Right renal cortex interstitium (tissue), 3 donors: ENCODE measurements at regions not wholly inside any gene's neighbourhood (a gene's known extent, or its start where the extent isn't known, plus 50 kb on each side); places are given as distances from the start of the nearest gene placed in this dataset.

Experiments used
- DNase-seq, 3 donors: peaks; one replicate each; pipeline ENCODE4 v3.0.0-alpha.2; 2013; ENCODE audit warnings: low read depth in 3 of 3, low spot score in 2 of 3

DNA sequence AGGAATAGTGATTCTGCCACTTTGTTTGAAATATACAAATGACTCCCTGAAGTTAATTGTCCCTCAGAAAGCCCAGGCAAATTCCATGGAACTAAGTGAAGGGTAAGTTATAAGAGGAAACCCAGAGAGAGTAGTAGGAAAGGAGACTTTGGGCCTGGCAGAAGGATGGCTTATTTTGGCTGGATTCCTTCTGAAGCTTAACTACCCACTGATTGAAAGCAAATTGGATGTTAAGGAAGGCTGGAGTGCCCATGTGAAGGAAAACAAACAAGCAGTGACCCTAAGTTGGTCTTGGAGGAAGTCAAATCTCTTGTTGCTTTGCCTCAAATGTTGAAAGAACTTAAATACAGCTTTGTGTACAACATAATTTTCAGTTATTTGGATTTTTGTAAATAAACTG lies 1106.4 kb upstream of the ZEB2 start:
- DNase-seq, result no peak

DNA sequence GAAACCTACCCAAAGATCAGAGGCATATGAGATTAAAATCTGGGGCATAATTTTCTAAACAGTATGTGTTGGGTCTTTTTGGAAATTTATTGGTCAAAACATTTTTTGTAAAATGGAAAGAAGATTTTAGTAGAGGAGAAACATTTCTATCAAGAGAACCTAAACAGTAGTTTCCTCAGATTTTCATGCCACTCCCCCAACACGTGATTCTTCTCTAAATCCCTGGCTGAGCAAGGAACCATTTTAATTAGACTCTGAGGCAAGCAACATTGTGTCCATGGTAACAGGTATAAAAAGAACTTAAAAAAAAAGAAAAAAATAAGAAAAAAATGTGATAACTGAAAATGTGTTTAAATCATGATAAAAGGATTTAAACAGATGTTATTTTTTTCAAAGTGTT lies 1105.2 kb upstream of the ZEB2 start:
- no peak for DNase-seq

DNA sequence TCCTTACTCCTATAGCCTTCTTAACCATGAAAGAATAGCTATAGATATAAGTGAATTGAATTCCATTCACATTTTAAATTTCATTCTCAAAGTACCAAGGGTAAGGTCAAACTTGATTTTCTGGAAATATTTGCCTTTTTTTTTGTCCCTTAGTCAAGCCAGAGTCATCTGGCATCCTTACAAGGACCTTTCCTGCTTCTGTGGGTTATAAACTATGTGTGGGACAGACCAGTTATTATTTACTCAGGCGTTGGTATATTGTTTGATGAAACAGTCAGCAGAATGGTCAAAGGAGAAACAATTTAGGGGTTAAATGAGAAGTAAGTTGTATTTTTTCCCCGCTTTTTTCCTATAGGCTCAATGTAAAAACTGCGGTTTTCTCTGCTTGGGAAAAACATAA lies 1103.2 kb upstream of the ZEB2 start:
- DNase-seq, result no peak

DNA sequence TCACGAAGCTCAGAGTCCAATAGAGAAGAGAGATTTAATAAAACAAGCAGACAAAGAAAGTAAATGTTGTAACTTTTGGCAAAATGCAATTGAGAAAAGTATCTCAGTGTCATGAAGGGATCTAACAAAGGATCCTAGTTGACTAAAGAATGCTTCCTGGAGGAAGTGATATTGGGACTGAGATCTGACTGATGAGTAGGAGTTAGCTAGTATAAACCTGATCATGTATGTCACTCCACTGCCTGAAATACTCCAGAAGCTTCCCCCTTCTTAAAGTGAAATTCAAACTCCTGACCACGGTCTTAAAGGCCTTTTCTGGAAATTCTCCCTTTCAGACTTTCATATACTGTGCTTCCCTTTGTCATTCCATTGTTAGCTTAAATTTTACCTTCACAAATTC lies 1102.4 kb upstream of the ZEB2 start:
- no peak for DNase-seq

DNA sequence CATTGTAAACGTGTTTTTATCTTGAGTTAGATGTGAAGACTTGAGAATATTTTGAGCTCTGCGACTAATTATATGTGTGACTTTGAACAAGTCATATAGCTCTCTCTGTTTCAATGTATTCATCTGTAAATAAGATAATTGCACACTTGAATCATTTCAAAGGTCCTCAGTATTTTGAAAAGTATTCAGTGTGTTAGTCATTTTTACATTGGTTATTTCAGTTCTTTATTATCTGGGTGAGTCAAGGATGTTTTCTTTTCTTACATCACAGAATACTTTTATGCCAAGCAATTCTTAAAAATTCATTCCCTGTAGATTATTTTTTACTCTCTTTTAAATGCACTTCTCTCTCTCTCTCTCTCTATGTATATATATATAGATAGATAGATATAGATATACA lies 1098.0 kb upstream of the ZEB2 start:
- no peak for DNase-seq

DNA sequence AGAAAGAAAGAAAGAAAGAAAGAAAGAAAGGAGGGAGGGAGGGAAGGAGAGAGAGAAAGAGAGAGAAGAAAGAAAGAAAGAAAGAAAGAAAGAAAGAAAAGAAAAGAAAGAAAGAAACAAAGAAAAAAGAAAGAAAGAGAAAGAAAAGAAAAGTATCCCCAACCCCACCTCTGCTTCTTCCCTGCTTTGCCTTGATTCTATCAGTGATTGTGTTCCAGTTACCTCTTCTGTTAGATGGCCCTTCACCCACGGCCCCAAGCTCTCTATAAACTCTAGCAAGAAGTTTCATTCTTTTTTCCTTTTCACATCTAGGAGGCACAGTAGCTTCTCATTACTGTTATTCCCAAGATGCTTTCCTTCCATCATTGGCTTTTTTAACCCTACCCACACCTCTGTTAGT lies 1097.5 kb upstream of the ZEB2 start:
- no peak for DNase-seq

DNA sequence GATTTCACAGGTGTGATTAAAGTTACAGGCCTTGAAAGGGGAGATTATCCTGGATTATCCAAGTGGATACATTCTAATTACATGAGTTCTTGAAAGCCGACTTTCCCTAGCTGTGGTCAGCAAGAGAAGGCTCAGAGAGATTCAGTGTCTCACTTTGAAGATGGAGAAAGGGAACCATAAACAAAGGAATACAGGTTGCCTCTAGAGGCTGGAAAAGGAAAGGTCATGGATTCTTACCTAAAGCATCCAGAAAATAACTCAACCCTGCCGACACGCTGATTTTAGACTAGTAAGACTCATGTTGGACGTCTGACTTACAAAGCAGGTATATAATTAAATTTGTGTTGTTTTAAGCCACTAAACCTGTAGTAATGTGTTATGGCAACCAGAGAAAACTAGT lies 1095.7 kb upstream of the ZEB2 start:
- DNase-seq, result no peak

DNA sequence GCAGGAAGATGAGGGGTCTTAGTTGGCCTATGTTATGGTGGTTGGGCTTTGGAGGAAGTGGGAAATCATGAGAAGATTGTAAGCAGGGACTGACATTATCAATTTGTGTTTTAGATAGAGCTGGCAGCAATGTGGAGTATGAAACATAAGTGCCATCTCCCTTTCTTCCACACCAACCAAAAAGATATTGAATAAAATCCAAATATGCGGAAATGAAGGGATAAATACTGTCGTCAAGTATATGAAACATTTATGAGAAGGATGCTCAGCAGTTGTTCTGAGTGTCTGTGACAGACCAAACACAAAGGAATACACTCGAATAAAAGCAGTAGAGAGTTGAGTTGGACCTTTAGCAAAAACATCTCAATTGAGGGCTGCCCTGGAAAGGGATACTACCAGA lies 1090.0 kb upstream of the ZEB2 start:
- no peak for DNase-seq

DNA sequence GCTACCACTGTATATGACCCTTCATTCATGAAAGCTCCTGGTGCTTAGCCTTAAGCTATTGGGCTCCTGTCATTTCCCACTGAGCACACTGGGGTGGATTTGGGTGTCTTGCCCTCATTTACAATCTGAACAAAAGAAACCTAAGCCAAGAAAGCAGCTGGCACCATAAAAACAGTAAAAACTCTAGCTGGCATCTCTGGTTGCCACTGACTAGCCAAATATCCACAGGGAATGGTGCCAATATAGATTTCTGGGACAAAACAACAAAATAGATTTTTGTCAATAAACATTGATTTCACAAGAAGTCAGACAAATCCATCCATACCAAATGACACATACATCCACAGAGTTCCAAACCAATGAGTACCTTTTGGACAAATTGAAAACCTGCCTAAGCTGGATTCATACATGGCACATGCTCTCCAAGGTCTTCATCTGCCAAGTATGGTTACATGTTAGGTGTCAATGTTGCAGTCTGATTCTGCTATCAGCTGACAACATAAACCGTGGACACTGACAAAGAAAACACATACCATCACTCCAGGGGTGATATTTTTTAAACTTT lies 1081.5 kb upstream of the ZEB2 start:
- no peak for DNase-seq

DNA sequence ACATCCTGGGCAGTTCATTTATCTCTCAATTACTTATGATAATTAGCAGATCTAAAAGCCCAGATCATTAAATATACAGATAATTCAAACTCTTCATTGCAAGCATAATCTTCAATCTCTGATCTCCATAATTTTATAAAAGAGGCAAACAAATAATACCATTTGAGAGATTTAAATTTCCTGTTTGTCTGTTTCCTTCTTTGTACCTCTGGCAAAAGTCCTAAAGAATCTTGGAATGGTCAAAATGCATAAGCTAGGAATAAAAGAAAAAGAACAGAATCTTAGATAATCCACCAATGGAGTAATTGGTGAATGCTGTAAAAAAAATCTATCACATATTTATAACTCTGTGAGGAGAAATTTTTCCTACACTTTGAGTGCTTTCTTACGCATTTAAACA lies 1080.9 kb upstream of the ZEB2 start:
- no peak for DNase-seq

GRCh38 chr2:145599756-145600155 lies 1079.8 kb upstream of the ZEB2 start:
- no peak for DNase-seq

DNA sequence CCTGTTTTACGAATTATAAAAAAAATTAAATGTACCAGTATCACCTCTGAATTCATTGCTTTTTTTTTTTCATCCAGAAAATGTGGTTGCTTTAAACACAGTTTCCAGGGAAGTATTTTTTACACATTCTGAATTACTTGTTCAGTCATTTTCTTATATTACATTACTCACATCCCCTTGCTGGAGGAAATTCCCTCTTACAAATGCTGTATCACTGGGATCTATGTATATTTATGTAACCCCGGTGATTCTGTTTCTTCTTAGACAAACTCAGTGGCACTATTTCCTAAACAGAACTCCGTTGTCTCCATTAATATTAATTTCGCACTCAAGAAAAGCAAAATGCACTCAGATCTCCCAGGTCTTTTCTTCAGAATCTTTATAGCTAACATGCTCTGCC lies 1078.5 kb upstream of the ZEB2 start:
- DNase-seq, result no peak

DNA sequence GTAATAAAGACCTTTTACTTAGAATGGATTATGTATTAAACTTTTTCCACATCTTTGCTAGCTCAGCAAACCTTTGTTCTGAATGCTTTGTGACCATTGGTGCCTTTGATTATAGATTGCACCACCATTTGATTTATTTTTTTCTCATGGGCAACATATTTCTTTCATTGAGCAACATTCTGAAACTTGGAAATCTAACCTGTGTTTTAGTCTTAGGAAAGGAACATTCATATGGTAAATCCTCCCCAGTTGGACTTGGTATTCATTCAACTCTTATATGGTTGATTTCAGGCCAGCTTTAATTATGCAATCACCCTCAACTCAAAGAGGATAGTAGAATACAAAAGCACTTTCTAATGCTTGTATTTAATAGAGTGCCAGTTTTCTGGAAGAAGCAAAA lies 1077.9 kb upstream of the ZEB2 start:
- no peak for DNase-seq

DNA sequence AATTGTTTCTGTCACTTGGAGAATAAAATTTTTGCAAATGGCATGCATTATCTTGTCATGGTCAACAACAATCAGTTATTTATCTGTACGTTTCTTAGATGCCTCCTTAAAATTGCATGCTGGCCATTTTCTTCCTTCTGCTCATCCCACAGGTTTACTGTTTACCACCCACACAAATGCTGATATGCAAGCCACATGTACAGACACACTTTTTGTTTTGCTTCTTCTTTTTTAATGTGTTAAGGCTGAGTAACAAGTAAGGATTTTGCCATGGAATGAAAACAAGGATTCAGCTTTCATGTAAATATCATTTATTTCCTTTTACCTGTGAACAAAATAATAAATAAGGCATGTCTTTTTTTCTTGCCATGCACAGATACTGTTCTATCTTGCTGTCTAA lies 1077.1 kb upstream of the ZEB2 start:
- DNase-seq, result no peak

- no peak for DNase-seq
Observed at GRCh38 chr2:145596416-145596815, 1076.5 kb upstream of the ZEB2 start.

DNA sequence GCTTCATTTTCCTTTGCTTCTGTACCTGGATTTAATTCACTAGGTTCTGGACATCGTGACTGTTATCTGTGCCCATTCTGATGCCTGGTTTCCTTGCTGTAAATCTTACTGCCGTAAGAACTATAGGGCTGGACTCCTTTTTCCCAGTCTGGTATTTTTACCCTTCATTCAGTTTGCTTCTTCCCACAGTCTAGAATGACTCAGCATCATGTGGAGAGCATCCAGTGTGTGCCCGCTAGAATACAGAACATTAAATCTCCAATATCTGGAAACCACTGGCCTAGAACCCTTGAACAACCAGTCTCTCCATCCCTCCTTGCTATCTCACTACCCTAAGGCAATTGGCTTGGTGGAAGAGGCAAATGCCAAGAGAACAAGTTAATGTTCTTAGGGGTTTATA lies 1075.4 kb upstream of the ZEB2 start:
- no peak for DNase-seq

- DNase-seq, result no peak
Observed at GRCh38 chr2:145593991-145594614, 1074.2 kb upstream of the ZEB2 start.

DNA sequence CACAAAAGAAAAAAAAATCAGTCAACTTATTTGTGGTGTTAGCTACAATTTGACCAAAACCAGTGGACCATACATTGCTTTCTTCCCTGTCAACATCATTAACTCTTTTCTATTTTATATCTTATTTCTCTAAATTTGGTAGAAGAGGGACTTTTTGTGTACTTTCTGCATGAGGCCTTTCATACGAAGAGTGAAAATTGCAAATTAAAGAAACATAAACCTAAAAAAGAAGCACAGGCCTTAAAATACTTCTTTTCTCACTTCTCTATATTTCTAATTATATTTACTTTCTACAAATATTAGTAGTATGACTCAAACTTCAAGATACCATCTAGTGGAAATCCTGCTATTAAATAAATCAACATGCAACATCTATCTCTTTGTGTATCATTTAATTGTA lies 1073.4 kb upstream of the ZEB2 start:
- DNase-seq, result no peak

GRCh38 chr2:145592361-145592760 lies 1072.4 kb upstream of the ZEB2 start:
- DNase-seq, result no peak

DNA sequence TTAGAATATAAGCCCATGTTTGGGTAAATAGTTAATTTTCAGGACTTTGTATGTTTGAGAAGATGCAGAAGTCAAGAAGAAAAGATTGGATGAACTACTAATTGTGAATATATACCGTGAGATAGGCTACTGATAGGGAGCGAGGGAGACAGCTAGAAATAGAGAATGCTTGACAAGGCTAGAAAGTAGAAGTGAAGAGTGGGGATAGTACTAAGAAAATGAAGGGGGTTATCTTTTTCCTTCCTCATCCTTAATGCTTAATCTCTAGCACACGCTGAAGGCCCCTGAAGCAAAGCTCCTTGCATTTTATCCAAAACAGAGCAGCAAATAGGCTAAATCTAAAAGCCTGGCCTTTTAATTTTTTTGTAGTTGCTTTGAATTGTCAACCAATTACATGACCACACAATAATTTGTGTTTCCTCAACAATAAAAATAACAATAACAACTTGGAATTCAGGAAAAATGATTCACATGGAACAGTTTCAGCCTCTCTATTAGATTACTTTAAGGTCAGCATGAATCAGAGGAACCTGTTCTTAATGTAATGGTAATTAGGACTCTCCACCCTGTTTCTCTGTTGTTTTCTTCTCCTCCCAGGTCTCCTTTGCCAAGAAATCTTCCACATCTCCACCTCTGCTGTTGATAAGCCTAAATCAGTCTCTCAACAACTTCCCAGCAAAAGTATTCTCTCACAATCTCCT lies 1071.3 kb upstream of the ZEB2 start:
- no peak for DNase-seq

- no peak for DNase-seq
Observed at GRCh38 chr2:145587922-145588321, 1068.0 kb upstream of the ZEB2 start.

DNA sequence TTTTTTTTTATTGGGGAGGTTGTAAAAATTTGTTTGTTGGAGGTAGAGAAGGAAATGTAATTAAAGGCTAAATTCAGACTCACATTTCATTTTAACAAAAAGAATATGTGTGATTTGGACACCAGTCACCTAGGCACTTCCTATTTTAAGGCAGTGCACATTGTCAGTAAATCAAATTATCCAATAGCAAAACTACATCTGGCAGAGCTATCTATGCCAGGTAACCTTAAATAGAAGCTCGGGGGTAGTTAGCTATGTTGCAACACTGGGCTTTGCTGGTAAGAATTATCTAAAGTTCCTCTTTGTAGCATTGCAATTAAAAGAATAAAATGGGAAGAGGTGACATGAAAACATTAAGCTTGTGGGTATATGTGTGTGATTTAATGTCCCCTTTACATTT lies 1064.4 kb upstream of the ZEB2 start:
- no peak for DNase-seq

DNA sequence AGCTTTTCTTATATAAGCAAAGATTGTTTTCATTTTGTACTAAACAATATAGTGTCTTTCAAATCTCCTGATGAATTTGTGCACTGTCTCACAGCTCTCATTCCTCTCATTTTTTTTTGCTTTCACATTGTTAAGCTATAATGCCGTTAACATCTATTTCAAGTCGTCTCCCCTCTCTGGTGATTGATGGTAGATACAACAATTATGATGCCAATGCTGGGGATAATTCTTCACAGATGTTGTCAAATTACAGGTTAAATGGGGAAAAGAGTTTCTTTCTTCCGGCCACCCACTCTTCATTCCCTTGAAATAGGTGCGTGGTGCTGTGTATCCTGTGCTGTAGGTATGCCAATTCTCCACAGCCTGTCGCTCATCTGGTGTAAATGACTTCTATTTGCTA lies 1053.7 kb upstream of the ZEB2 start:
- no peak for DNase-seq
